ENCODE measurements at regions not wholly inside any gene's neighbourhood (a gene's known extent, or its start where the extent isn't known, plus 50 kb on each side); places are given as distances from the start of the nearest gene placed in this dataset.

GRCh38 chr7:20839196-20839735 lies 52.6 kb upstream of the SP8 start:
- H3K36me3 ChIP-seq (ENCODE audit: control insufficient read depth, insufficient read depth, low read length) = no peaks in the 10 kb centered on the region
- H3K9me3 ChIP-seq (ENCODE audit: control insufficient read depth, low read length) = no peaks in the 10 kb centered on the region
- WGBS, 2 experiments = 92 to 93% methylated on average over 2 of the region's 2 CpGs

DNA sequence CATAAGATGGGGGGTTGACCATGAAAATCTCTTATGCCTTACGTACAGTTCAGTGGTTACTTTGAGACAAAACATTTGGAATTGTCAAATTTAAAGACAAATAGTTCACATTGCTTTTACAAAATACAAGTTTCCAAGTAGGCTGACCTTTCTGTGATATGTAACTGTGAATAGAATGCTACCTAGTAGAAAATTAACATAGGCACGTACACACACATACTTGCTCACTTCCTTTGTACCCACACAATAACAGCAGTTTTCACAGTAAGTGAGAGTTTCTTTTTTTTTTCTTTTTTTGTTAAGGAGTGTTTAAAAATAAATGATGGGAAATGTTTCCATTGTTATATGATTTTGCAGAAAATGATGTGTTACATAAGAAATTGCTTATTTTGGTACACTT lies 53.3 kb upstream of the SP8 start:
- H3K9me3 ChIP-seq (ENCODE audit: control insufficient read depth, low read length) = no peaks in the 10 kb centered on the region
- no peak overlapping the region for H3K27ac ChIP-seq (ENCODE audit: insufficient read depth, low read depth, low read length, poor library complexity, severe bottlenecking)
- no peaks in the 10 kb centered on the region for H3K36me3 ChIP-seq (ENCODE audit: control insufficient read depth, insufficient read depth, low read length)
- no peaks in the 10 kb centered on the region for H3K27me3 ChIP-seq (ENCODE audit: control insufficient read depth, insufficient read depth, low read length, poor library complexity, severe bottlenecking)
- no peaks in the 10 kb centered on the region for H3K4me1 ChIP-seq (ENCODE audit: control insufficient read depth, insufficient read depth, low read length)
- H3K4me3 ChIP-seq (ENCODE audit: insufficient read depth, low read depth, low read length) = no peak overlapping the region
- 80 to 100% methylated on average over 1 of the region's 2 CpGs for WGBS, 2 experiments

More at GRCh38 chr7:20839196-20839735, 52.6 kb upstream of the SP8 start:
- H3K4me3 ChIP-seq (ENCODE audit: insufficient read depth, low read depth, low read length) = no peak overlapping the region
- no peaks in the 10 kb centered on the region for H3K27me3 ChIP-seq (ENCODE audit: control insufficient read depth, insufficient read depth, low read length, poor library complexity, severe bottlenecking)
- H3K4me1 ChIP-seq (ENCODE audit: control insufficient read depth, insufficient read depth, low read length) = no peaks in the 10 kb centered on the region
- no peak overlapping the region for H3K27ac ChIP-seq (ENCODE audit: insufficient read depth, low read depth, low read length, poor library complexity, severe bottlenecking)

- no peak overlapping the region for H3K4me3 ChIP-seq (ENCODE audit: insufficient read depth, low read depth, low read length)
- WGBS, 2 experiments = 94 to 95% methylated on average over 6 of the region's 6 CpGs
- no peaks in the 10 kb centered on the region for H3K27me3 ChIP-seq (ENCODE audit: control insufficient read depth, insufficient read depth, low read length, poor library complexity, severe bottlenecking)
Measured at GRCh38 chr7:20846791-20847190, 60.1 kb upstream of the SP8 start.

DNA sequence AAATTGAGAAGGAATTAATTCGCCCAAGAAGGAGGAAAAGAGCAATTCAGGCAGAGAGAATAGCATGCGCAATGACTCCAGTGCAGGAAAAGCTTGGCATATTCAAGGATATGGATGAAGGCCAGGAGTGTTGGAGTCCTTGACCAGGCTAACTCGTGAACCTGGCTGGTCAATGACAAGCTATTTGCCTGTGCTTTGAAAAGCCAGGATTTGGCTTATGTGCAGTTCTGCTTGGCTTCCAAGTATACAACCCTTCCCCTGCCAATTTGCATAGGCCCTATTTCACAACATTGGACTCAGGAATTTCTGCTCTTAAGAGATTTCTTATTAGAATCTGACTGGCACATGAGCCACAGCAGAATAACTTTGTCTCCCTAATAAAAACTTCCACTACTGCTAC lies 72.3 kb upstream of the SP8 start:
- Histone ChIP-seq H3K4me3 (ENCODE audit: insufficient read depth, low read depth, low read length) (no peak overlapping the region), H3K9me3 (ENCODE audit: control insufficient read depth, low read length) (no peaks in the 10 kb centered on the region), H3K27ac (ENCODE audit: insufficient read depth, low read depth, low read length, poor library complexity, severe bottlenecking) (no peak overlapping the region), H3K36me3 (ENCODE audit: control insufficient read depth, insufficient read depth, low read length) (no peaks in the 10 kb centered on the region), H3K4me1 (ENCODE audit: control insufficient read depth, insufficient read depth, low read length) (no peaks in the 10 kb centered on the region), H3K27me3 (ENCODE audit: control insufficient read depth, insufficient read depth, low read length, poor library complexity, severe bottlenecking) (no peaks in the 10 kb centered on the region)
- WGBS, 2 experiments = 92 to 93% methylated on average over 3 of the region's 3 CpGs

More at GRCh38 chr7:20846791-20847190, 60.1 kb upstream of the SP8 start:
- H3K4me1 ChIP-seq (ENCODE audit: control insufficient read depth, insufficient read depth, low read length) = no peaks in the 10 kb centered on the region
- no peaks in the 10 kb centered on the region for H3K36me3 ChIP-seq (ENCODE audit: control insufficient read depth, insufficient read depth, low read length)
- H3K27ac ChIP-seq (ENCODE audit: insufficient read depth, low read depth, low read length, poor library complexity, severe bottlenecking) = no peak overlapping the region
- no peaks in the 10 kb centered on the region for H3K9me3 ChIP-seq (ENCODE audit: control insufficient read depth, low read length)

- H3K36me3 ChIP-seq (ENCODE audit: control insufficient read depth, insufficient read depth, low read length) = no peaks in the 10 kb centered on the region
- 95 to 98% methylated on average over 4 of the region's 4 CpGs for WGBS, 2 experiments
- no peaks in the 10 kb centered on the region for H3K4me1 ChIP-seq (ENCODE audit: control insufficient read depth, insufficient read depth, low read length)
- no peak overlapping the region for H3K27ac ChIP-seq (ENCODE audit: insufficient read depth, low read depth, low read length, poor library complexity, severe bottlenecking)
- no peaks in the 10 kb centered on the region for H3K27me3 ChIP-seq (ENCODE audit: control insufficient read depth, insufficient read depth, low read length, poor library complexity, severe bottlenecking)
- no peak overlapping the region for H3K4me3 ChIP-seq (ENCODE audit: insufficient read depth, low read depth, low read length)
- no peaks in the 10 kb centered on the region for H3K9me3 ChIP-seq (ENCODE audit: control insufficient read depth, low read length)
Measured at GRCh38 chr7:20861468-20861867, 74.8 kb upstream of the SP8 start.

GRCh38 chr7:20862554-20862953 lies 75.9 kb upstream of the SP8 start:
- H3K4me1 ChIP-seq (ENCODE audit: control insufficient read depth, insufficient read depth, low read length) = no peaks in the 10 kb centered on the region
- WGBS, 2 experiments = 91 to 98% methylated on average over 4 of the region's 4 CpGs
- H3K36me3 ChIP-seq (ENCODE audit: control insufficient read depth, insufficient read depth, low read length) = no peaks in the 10 kb centered on the region
- H3K27ac ChIP-seq (ENCODE audit: insufficient read depth, low read depth, low read length, poor library complexity, severe bottlenecking) = no peak overlapping the region
- H3K4me3 ChIP-seq (ENCODE audit: insufficient read depth, low read depth, low read length) = no peak overlapping the region
- H3K27me3 ChIP-seq (ENCODE audit: control insufficient read depth, insufficient read depth, low read length, poor library complexity, severe bottlenecking) = no peaks in the 10 kb centered on the region
- no peaks in the 10 kb centered on the region for H3K9me3 ChIP-seq (ENCODE audit: control insufficient read depth, low read length)

- no peaks in the 10 kb centered on the region for H3K9me3 ChIP-seq (ENCODE audit: control insufficient read depth, low read length)
- H3K27me3 ChIP-seq (ENCODE audit: control insufficient read depth, insufficient read depth, low read length, poor library complexity, severe bottlenecking) = no peaks in the 10 kb centered on the region
- H3K4me1 ChIP-seq (ENCODE audit: control insufficient read depth, insufficient read depth, low read length) = no peaks in the 10 kb centered on the region
- no peaks in the 10 kb centered on the region for H3K36me3 ChIP-seq (ENCODE audit: control insufficient read depth, insufficient read depth, low read length)
- 87 to 98% methylated on average over 3 of the region's 3 CpGs for WGBS, 2 experiments
- H3K4me3 ChIP-seq (ENCODE audit: insufficient read depth, low read depth, low read length) = no peak overlapping the region
- H3K27ac ChIP-seq (ENCODE audit: insufficient read depth, low read depth, low read length, poor library complexity, severe bottlenecking) = no peak overlapping the region
Measured at GRCh38 chr7:20864221-20864620, 77.5 kb upstream of the SP8 start.

DNA sequence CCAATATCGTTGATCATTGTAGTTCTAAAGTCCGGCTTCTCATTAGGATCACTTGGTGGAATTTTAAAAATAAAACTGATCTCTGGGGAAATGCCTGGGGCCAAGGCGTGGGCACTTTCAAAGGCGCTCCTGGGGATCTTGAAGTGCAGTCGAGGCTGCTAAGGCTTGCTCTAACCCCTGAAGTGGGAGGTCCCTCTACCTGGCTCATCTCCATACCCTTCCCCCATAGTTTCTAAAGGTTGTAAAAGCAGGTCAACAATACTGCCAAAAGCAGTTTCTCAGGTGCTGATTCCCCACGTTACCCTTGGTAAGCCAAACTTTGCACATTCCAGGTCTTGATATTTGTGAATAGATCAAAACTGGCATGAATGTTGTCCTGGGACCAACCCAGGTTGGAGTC lies 79.0 kb upstream of the SP8 start:
- H3K9me3 ChIP-seq (ENCODE audit: control insufficient read depth, low read length) = no peaks in the 10 kb centered on the region
- H3K36me3 ChIP-seq (ENCODE audit: control insufficient read depth, insufficient read depth, low read length) = no peaks in the 10 kb centered on the region
- no peaks in the 10 kb centered on the region for H3K4me1 ChIP-seq (ENCODE audit: control insufficient read depth, insufficient read depth, low read length)
- no peak overlapping the region for H3K4me3 ChIP-seq (ENCODE audit: insufficient read depth, low read depth, low read length)
- no peak overlapping the region for H3K27ac ChIP-seq (ENCODE audit: insufficient read depth, low read depth, low read length, poor library complexity, severe bottlenecking)
- H3K27me3 ChIP-seq (ENCODE audit: control insufficient read depth, insufficient read depth, low read length, poor library complexity, severe bottlenecking) = no peaks in the 10 kb centered on the region
- 89 to 94% methylated on average over 6 of the region's 6 CpGs for WGBS, 2 experiments

GRCh38 chr7:20870977-20871376 lies 84.3 kb upstream of the SP8 start:
- WGBS, 2 experiments = 85 to 92% methylated on average over 2 of the region's 2 CpGs
- H3K36me3 ChIP-seq (ENCODE audit: control insufficient read depth, insufficient read depth, low read length) = no peaks in the 10 kb centered on the region

GRCh38 chr7:20892776-20893175 lies 106.1 kb upstream of the SP8 start:
- H3K27me3 ChIP-seq (ENCODE audit: control insufficient read depth, insufficient read depth, low read length, poor library complexity, severe bottlenecking) = no peaks in the 10 kb centered on the region
- H3K36me3 ChIP-seq (ENCODE audit: control insufficient read depth, insufficient read depth, low read length) = no peaks in the 10 kb centered on the region
- H3K4me3 ChIP-seq (ENCODE audit: insufficient read depth, low read depth, low read length) = no peak overlapping the region
- H3K9me3 ChIP-seq (ENCODE audit: control insufficient read depth, low read length) = peaks cover 3% of the 10 kb centered on the region
- H3K27ac ChIP-seq (ENCODE audit: insufficient read depth, low read depth, low read length, poor library complexity, severe bottlenecking) = no peak overlapping the region
- no peaks in the 10 kb centered on the region for H3K4me1 ChIP-seq (ENCODE audit: control insufficient read depth, insufficient read depth, low read length)
- WGBS, 2 experiments = 92% methylated on average over 1 of the region's 1 CpG; no CpG with 5 or more reads in 1 of the 2 experiments

More at GRCh38 chr7:20870977-20871376, 84.3 kb upstream of the SP8 start:
- Histone ChIP-seq H3K4me3 (ENCODE audit: insufficient read depth, low read depth, low read length) (no peak overlapping the region), H3K27me3 (ENCODE audit: control insufficient read depth, insufficient read depth, low read length, poor library complexity, severe bottlenecking) (no peaks in the 10 kb centered on the region), H3K9me3 (ENCODE audit: control insufficient read depth, low read length) (no peaks in the 10 kb centered on the region), H3K4me1 (ENCODE audit: control insufficient read depth, insufficient read depth, low read length) (no peaks in the 10 kb centered on the region), H3K27ac (ENCODE audit: insufficient read depth, low read depth, low read length, poor library complexity, severe bottlenecking) (no peak overlapping the region)

DNA sequence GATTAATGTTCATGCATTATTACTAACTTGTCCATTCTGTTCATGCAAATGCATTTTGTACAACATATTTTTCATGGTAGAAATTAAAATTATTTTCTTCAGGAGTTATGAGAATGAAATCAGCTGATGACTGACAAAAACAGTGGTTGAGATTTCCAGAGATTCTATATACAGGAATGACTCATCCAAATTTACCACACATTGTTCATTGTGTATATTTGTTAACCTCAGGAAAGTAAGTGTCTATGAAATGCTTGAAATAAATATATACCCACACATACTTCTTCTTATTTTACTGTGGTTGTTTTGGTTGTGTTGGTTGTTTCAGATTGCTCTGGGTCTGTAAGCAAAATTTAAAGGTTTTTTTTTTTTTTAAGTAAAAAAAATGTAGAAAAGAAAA lies 108.1 kb upstream of the SP8 start:
- no peaks in the 10 kb centered on the region for H3K27me3 ChIP-seq (ENCODE audit: control insufficient read depth, insufficient read depth, low read length, poor library complexity, severe bottlenecking)
- H3K4me1 ChIP-seq (ENCODE audit: control insufficient read depth, insufficient read depth, low read length) = no peaks in the 10 kb centered on the region
- no peak overlapping the region for H3K27ac ChIP-seq (ENCODE audit: insufficient read depth, low read depth, low read length, poor library complexity, severe bottlenecking)
- H3K4me3 ChIP-seq (ENCODE audit: insufficient read depth, low read depth, low read length) = no peak overlapping the region
- no peaks in the 10 kb centered on the region for H3K36me3 ChIP-seq (ENCODE audit: control insufficient read depth, insufficient read depth, low read length)
- H3K9me3 ChIP-seq (ENCODE audit: control insufficient read depth, low read length) = no peaks in the 10 kb centered on the region
